GM12865 (cell line): ENCODE measurements at regions not wholly inside any gene's neighbourhood (a gene's known extent, or its start where the extent isn't known, plus 50 kb on each side); places are given as distances from the start of the nearest gene placed in this dataset.
"Not testable (repeated sequence)": the region's sequence is repeated elsewhere in the genome, so short reads cannot be mapped to it uniquely, and the experiment has no call there.

Experiments used
- DNase-seq: peaks from one replicate; pipeline ENCODE4 v3.0.0; 2010; ENCODE audit warnings: low read depth
- H3K4me3 ChIP-seq: 2 replicates; pipeline ENCODE4 v1.5.1; 2011; ENCODE audit warnings: mild to moderate bottlenecking, low read depth, low read length, control low read depth
- TF ChIP-seq, protein P1 (sequence below): IDR thresholded peaks from 2 replicates; pipeline ENCODE4 v1.5.1; 2011; ENCODE audit warnings: low read length, control low read depth, low read depth, inconsistent platforms; ENCODE audit not compliant: insufficient read depth; ENCODE audit errors: missing control alignments

DNA sequence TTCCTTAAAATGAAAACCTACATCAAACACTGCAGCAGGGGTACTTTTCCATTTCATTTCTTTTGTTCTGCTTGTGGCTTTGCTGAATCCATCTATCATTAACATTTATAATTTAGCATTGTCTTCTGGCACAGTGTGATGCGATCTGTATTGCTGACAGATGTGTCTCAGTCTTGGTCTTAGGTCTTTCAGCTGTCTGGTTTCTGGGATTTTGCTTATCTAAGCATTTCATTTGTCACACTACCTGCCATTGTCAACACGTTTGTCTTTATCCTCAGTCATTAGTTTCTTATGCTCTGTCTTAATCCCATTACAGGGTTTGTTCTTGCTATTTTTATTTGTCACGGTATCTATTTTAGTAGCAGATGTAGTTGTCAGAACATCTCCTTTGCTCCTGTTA lies 303.1 kb downstream of the IZUMO3 start:
- TF ChIP-seq, protein P1, sequence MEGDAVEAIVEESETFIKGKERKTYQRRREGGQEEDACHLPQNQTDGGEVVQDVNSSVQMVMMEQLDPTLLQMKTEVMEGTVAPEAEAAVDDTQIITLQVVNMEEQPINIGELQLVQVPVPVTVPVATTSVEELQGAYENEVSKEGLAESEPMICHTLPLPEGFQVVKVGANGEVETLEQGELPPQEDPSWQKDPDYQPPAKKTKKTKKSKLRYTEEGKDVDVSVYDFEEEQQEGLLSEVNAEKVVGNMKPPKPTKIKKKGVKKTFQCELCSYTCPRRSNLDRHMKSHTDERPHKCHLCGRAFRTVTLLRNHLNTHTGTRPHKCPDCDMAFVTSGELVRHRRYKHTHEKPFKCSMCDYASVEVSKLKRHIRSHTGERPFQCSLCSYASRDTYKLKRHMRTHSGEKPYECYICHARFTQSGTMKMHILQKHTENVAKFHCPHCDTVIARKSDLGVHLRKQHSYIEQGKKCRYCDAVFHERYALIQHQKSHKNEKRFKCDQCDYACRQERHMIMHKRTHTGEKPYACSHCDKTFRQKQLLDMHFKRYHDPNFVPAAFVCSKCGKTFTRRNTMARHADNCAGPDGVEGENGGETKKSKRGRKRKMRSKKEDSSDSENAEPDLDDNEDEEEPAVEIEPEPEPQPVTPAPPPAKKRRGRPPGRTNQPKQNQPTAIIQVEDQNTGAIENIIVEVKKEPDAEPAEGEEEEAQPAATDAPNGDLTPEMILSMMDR = no peak
- DNase-seq = no peak
- no peak overlapping the region for H3K4me3 ChIP-seq

DNA sequence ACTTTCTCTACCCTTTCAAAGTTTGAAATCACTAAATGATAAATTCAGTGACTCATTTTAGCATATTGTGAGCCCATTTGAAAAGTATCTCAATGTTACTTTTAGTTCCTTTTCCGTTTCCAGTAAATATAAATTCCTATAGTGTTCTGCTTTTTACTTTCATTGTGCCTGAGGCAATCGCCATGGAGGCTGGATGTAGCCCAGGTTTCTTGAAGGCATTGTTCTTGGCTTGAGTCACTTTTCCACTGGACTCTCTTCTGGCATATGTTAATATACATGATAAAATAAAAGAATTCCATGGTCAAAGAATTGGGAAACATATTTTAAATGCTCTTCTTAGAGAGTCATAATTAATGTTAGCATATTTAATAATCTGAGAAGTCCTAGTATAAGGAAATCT lies 327.0 kb downstream of the IZUMO3 start:
- TF ChIP-seq, protein P1 = no peak
- DNase-seq = no peak
- no peak overlapping the region for H3K4me3 ChIP-seq

DNA sequence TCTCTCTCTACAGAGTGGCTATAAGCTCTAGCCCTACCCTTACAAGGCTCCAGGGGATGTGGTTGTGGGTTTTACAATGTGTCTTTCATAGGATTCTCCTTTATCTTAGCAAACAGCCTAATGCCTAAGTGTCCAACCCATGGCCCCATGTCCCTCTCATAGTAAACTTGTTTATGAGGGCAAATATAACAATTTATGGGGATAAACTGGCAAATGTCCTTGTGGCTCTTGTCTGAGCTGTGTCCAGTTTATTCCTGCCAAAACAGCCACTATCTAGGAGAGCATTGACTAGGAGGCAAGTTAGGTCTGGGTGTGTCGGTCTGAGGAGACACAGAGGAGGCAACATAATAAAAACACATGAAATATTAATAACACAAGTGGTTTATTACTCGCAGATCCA lies 335.1 kb downstream of the IZUMO3 start:
- TF ChIP-seq, protein P1 = no peak
- DNase-seq = no peak
- H3K4me3 ChIP-seq = no peak overlapping the region

DNA sequence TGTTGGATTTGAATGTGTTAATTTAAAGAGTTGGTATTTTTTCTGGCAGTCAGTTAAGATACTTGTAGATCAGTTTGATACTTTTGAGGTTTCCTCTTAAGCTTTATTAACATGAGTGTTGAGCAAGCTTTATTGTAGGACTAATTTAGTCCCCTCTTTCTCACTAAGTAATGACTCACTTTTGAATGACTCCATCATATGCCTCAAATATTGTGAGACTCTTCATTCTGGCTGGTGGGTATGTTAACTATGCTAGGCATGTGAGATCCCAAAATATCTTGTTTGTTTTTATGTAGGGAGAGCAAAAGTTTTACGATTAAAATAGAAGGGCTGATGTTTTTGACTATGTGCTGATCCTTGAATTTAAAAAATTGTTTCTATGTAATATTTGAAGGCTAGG lies 355.7 kb downstream of the IZUMO3 start:
- no peak overlapping the region for H3K4me3 ChIP-seq
- TF ChIP-seq, protein P1 = no peak
- DNase-seq = no peak

DNA sequence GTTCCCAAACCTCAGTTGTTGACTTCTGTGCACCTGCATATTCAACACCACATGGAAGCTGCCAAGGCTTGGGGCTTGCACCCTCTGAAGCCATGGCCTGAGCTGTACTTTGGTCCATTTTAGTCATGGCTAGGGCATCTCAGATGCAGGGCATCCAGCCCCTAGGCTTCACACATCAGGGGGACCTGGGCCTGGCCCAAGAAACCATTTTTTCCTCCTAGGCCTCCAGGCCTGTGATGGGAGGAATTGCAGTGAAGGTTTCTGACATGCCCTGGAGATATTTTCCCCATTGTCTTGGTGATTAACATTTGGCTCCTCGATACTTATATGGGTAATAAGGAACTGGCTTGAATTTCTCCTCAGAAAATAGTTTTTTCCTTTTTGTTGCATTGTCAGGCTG lies 354.5 kb upstream of the ELAVL2 start:
- not testable (repeated sequence) for DNase-seq, H3K4me3 ChIP-seq

DNA sequence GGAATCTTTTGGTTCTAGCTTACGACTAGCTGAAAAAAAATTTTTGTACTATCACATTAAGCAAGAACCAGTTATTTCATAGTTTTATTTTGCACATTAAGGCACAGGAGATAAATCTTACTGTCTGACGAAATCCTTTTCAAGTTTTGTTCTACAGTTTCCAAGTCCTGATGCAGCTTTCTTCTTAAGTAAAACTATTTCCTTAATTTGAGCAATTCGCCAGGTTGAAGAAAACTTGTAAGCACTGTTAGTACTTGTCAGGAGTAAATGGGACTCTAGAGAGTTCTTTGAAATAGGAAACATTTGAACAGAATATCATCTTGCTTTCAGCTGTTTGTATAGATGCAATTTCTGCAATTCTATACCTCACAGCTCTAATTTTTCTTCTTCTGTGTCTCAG lies 318.8 kb upstream of the ELAVL2 start:
- DNase-seq = no peak
- no peak overlapping the region for H3K4me3 ChIP-seq
- TF ChIP-seq, protein P1 = no peak

DNA sequence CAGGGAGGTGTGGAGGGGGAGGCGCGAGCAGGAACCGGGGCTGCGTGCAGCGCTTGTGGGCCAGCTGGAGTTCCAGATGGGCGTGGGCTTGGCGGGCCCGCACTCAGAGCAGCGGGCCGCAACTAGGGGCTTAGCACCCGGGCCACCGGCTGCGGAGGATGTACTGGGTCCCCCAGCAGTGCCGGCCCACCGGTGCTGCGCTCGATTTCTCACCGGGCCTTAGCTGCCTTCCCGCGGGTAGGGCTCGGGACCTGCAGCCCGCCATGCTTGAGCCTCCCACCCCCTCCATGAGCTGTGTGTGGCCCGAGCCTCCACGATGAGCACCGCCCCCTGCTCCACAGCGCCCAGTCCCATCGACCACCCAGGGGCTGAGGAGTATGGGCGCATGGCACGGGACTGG lies 309.0 kb upstream of the ELAVL2 start:
- DNase-seq, H3K4me3 ChIP-seq: not testable (repeated sequence)

DNA sequence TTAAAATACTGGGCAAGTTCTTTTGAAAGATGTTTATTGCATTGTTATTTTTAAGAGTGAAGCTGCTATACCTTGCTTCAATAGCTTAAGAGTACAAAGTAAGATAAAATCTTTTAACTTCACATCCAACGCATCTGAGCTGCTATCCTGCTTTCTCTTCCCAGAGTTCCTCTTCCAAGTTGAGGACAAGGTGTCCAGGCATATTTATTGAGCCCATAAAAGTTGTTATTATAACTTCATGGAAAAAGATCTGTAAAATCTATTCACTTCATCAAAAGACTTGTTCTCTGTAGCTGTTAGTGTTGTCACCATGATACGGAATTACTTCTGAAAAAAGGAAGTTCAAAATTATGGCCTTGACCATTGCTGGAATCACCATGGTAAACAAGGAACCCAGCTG lies 306.2 kb upstream of the ELAVL2 start:
- TF ChIP-seq, protein P1 = no peak
- DNase-seq = no peak
- no peak overlapping the region for H3K4me3 ChIP-seq
